GM19238 (cell line): ENCODE measurements at regions not wholly inside any gene's neighbourhood (a gene's known extent, or its start where the extent isn't known, plus 50 kb on each side); places are given as distances from the start of the nearest gene placed in this dataset.
"Not testable (repeated sequence)": the region's sequence is repeated elsewhere in the genome, so short reads cannot be mapped to it uniquely, and the experiment has no call there.

Experiments
- DNase-seq: peaks from one replicate; pipeline ENCODE4 v3.0.0; 2011; ENCODE audit warnings: low spot score; ENCODE audit not compliant: insufficient read length

GRCh38 chr7:131648491-131648890, 92.1 kb upstream of the PODXL start:
- no peak for DNase-seq

GRCh38 chr7:131646203-131646602, 89.8 kb upstream of the PODXL start:
- DNase-seq, result no peak

- DNase-seq, result no peak
Observed at GRCh38 chr7:131642429-131642828, 86.0 kb upstream of the PODXL start.

- no peak for DNase-seq
Observed at GRCh38 chr7:131640686-131641085, 84.3 kb upstream of the PODXL start.

- DNase-seq, result no peak
Observed at GRCh38 chr7:131638641-131639430, 82.4 kb upstream of the PODXL start.

- DNase-seq, result no peak
Observed at GRCh38 chr7:131637859-131638258, 81.4 kb upstream of the PODXL start.

- no peak for DNase-seq
Observed at GRCh38 chr7:131636092-131636491, 79.7 kb upstream of the PODXL start.

GRCh38 chr7:131634197-131634596, 77.8 kb upstream of the PODXL start:
- DNase-seq, result not testable (repeated sequence)

GRCh38 chr7:131633342-131633843, 77.0 kb upstream of the PODXL start:
- DNase-seq, result no peak

GRCh38 chr7:131630427-131630826, 74.0 kb upstream of the PODXL start:
- no peak for DNase-seq

- no peak for DNase-seq
Observed at GRCh38 chr7:131629217-131629882, 72.9 kb upstream of the PODXL start.

GRCh38 chr7:131628634-131629033, 72.2 kb upstream of the PODXL start:
- DNase-seq, result no peak

GRCh38 chr7:131627735-131628190, 71.3 kb upstream of the PODXL start:
- DNase-seq, result no peak

GRCh38 chr7:131626643-131627042, 70.2 kb upstream of the PODXL start:
- no peak for DNase-seq

GRCh38 chr7:131625817-131626372, 69.5 kb upstream of the PODXL start:
- no peak for DNase-seq

- not testable (repeated sequence) for DNase-seq
Observed at GRCh38 chr7:131625345-131625744, 68.9 kb upstream of the PODXL start.

- DNase-seq, result no peak
Observed at GRCh38 chr7:131624536-131624935, 68.1 kb upstream of the PODXL start.

GRCh38 chr7:131623154-131623553, 66.7 kb upstream of the PODXL start:
- DNase-seq, result no peak

- no peak for DNase-seq
Observed at GRCh38 chr7:131621652-131622051, 65.2 kb upstream of the PODXL start.

GRCh38 chr7:131620673-131621609, 64.5 kb upstream of the PODXL start:
- DNase-seq, result no peak
